ENCODE measurements at regions not wholly inside any gene's neighbourhood (a gene's known extent, or its start where the extent isn't known, plus 50 kb on each side); places are given as distances from the start of the nearest gene placed in this dataset.

DNA sequence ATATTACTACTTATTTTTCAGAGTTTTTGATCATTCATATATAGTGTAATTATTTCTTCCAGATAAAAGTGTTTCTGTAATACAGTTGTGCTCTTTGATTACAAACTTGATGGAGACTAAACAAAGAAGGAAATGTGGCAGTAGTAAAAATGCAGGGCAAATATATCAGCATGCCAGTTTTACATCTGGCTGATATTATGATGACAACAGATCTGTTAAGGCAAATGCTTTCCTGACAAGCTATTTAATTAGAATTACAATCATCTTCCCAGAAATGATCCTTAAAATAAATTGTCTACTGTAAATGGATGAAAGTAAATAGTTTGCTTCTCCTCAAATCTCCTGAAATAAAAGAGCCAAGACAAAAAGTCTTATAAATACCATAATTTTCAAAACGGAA lies 1659.8 kb downstream of the BRINP3 start:
- TF ChIP-seq, protein P1, sequence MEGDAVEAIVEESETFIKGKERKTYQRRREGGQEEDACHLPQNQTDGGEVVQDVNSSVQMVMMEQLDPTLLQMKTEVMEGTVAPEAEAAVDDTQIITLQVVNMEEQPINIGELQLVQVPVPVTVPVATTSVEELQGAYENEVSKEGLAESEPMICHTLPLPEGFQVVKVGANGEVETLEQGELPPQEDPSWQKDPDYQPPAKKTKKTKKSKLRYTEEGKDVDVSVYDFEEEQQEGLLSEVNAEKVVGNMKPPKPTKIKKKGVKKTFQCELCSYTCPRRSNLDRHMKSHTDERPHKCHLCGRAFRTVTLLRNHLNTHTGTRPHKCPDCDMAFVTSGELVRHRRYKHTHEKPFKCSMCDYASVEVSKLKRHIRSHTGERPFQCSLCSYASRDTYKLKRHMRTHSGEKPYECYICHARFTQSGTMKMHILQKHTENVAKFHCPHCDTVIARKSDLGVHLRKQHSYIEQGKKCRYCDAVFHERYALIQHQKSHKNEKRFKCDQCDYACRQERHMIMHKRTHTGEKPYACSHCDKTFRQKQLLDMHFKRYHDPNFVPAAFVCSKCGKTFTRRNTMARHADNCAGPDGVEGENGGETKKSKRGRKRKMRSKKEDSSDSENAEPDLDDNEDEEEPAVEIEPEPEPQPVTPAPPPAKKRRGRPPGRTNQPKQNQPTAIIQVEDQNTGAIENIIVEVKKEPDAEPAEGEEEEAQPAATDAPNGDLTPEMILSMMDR (IDR thresholded peaks at IDR 0.05; ENCODE audit: low read depth, low read length, missing input control), result no peak
- TF ChIP-seq HNF4A (conservative IDR thresholded peaks at IDR 0.05), result no peak
- TF ChIP-seq JUND (IDR thresholded peaks at IDR 0.05), result no peak
- TF ChIP-seq, protein P2, sequence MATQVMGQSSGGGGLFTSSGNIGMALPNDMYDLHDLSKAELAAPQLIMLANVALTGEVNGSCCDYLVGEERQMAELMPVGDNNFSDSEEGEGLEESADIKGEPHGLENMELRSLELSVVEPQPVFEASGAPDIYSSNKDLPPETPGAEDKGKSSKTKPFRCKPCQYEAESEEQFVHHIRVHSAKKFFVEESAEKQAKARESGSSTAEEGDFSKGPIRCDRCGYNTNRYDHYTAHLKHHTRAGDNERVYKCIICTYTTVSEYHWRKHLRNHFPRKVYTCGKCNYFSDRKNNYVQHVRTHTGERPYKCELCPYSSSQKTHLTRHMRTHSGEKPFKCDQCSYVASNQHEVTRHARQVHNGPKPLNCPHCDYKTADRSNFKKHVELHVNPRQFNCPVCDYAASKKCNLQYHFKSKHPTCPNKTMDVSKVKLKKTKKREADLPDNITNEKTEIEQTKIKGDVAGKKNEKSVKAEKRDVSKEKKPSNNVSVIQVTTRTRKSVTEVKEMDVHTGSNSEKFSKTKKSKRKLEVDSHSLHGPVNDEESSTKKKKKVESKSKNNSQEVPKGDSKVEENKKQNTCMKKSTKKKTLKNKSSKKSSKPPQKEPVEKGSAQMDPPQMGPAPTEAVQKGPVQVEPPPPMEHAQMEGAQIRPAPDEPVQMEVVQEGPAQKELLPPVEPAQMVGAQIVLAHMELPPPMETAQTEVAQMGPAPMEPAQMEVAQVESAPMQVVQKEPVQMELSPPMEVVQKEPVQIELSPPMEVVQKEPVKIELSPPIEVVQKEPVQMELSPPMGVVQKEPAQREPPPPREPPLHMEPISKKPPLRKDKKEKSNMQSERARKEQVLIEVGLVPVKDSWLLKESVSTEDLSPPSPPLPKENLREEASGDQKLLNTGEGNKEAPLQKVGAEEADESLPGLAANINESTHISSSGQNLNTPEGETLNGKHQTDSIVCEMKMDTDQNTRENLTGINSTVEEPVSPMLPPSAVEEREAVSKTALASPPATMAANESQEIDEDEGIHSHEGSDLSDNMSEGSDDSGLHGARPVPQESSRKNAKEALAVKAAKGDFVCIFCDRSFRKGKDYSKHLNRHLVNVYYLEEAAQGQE (IDR thresholded peaks at IDR 0.05), result no peak
- TF ChIP-seq RAD21 (IDR thresholded peaks at IDR 0.05), result no peak
- TF ChIP-seq EGR1 (IDR thresholded peaks at IDR 0.05; ENCODE audit: low read depth in 2 of 2), result no peak
- TF ChIP-seq, protein P3, sequence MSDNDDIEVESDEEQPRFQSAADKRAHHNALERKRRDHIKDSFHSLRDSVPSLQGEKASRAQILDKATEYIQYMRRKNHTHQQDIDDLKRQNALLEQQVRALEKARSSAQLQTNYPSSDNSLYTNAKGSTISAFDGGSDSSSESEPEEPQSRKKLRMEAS (IDR thresholded peaks at IDR 0.05), result no peak
- TF ChIP-seq TAF1 (conservative IDR thresholded peaks at IDR 0.05), result no peak
- TF ChIP-seq, protein P4, sequence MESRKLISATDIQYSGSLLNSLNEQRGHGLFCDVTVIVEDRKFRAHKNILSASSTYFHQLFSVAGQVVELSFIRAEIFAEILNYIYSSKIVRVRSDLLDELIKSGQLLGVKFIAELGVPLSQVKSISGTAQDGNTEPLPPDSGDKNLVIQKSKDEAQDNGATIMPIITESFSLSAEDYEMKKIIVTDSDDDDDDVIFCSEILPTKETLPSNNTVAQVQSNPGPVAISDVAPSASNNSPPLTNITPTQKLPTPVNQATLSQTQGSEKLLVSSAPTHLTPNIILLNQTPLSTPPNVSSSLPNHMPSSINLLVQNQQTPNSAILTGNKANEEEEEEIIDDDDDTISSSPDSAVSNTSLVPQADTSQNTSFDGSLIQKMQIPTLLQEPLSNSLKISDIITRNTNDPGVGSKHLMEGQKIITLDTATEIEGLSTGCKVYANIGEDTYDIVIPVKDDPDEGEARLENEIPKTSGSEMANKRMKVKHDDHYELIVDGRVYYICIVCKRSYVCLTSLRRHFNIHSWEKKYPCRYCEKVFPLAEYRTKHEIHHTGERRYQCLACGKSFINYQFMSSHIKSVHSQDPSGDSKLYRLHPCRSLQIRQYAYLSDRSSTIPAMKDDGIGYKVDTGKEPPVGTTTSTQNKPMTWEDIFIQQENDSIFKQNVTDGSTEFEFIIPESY (IDR thresholded peaks at IDR 0.05), result no peak
- no peak for TF ChIP-seq SP1 (IDR thresholded peaks at IDR 0.05)
- TF ChIP-seq, protein P5, sequence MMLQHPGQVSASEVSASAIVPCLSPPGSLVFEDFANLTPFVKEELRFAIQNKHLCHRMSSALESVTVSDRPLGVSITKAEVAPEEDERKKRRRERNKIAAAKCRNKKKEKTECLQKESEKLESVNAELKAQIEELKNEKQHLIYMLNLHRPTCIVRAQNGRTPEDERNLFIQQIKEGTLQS (IDR thresholded peaks at IDR 0.05), result no peak
- TF ChIP-seq YY1 (IDR thresholded peaks at IDR 0.05), result no peak
- TF ChIP-seq FOXA1 (IDR thresholded peaks at IDR 0.05), result no peak

Data from liver (tissue), 3 donors.